ENCODE measurements at regions not wholly inside any gene's neighbourhood (a gene's known extent, or its start where the extent isn't known, plus 50 kb on each side); places are given as distances from the start of the nearest gene placed in this dataset.
A peak's percentile ranks its signal among the peaks of the same experiment; 100 is the strongest.
"Not testable (repeated sequence)": the region's sequence is repeated elsewhere in the genome, so short reads cannot be mapped to it uniquely, and the experiment has no call there.

- no peak for DNase-seq
Observed at GRCh38 chr7:17396692-17397091, 98.2 kb downstream of the AHR start.

GRCh38 chr7:17401791-17402627 lies 103.6 kb downstream of the AHR start:
- DNase-seq, result no peak

GRCh38 chr7:17402628-17403278 lies 104.3 kb downstream of the AHR start:
- DNase-seq, result peak; percentile 7 to 28

GRCh38 chr7:17404006-17404405 lies 105.6 kb downstream of the AHR start:
- no peak for DNase-seq

- DNase-seq, result no peak
Observed at GRCh38 chr7:17405786-17406185, 107.3 kb downstream of the AHR start.

DNA sequence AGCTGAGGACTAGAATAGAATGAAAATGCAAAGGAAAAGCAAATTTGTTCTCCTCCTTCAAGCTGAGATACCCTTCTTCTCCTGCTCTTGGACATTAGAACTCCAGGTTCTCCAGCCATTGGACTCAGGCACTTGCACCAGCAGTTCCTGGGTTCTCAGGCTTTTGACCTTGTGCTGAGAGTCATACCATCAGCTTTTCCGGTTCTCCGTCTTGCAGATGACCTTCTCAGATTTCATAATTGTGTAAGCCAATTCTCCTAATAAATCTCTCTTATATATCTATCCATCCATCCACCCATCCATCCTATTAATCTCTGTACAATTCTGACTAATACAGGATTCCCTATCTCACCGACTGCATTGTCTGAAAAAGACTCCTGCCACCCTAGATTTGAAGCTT lies 108.3 kb downstream of the AHR start:
- no peak for DNase-seq

DNA sequence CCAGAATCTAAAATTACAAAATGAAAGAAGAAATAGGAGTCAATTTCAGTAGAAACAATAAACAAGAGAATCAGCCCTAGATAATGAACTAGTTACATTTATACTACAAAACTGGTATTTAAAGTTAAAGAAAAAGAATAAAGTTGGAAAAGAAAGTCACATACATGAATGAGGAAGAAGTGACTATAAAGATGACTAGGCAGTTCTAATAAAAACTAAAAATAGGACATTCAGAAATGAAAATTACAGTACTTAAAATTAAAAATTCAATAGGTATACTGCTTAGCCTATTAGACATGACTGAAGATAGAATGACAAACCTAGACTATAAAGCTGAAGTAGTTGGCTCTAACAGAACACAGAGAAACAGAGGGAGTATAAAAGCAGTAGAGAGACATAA lies 108.8 kb downstream of the AHR start:
- DNase-seq, result no peak

DNA sequence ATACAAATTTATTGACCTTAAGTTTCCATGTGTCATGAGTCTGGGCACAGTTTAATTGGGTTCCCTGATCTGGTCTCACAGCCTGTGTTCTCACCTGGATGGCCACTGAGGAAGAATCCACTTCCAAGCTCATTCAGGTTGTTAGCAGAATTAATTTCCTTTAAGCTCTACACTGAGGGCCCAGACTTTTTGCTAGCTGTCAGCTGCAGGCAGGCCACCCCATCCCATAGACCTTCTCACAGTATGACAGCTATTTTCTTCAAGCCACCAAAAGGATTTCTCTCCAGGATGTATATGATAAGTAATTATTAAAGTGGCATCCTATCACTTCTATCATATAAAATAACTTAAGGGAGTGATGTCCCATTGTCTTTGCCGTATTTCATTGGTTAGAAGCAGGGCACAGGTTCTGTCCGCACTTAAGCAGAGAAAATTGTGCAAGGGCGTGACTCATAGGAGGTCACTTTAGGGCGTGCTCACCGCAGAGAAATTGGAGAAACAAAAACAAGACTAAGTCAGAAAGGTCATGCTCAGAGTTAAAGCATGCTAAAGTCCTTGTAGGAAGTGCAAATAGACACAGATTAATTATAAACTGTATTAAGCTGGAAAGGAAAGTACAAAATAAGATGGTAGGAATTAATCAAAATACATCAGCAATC lies 109.9 kb downstream of the AHR start:
- DNase-seq, result no peak

- no peak for DNase-seq
Observed at GRCh38 chr7:17408904-17409290, 110.4 kb downstream of the AHR start.

DNA sequence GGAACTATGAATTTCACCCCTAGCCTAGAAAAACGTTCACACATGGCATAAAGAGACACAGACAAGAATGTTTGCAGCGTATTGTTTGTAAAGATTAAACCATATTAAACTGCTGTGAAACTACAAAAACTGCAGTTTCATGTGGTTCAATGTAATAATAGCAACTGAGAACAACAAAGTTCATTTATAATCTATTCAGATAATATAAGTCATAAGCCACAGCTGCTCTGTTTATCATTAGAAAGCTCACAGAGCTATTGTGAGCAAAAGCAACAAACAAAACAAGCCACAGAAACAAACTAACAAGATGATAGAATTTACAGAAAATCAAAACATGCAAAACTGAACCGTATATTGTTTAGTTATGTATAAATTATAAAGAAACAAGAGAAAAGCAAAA lies 113.5 kb downstream of the AHR start:
- no peak for DNase-seq

- DNase-seq, result no peak
Observed at GRCh38 chr7:17412883-17413282, 114.4 kb downstream of the AHR start.

DNA sequence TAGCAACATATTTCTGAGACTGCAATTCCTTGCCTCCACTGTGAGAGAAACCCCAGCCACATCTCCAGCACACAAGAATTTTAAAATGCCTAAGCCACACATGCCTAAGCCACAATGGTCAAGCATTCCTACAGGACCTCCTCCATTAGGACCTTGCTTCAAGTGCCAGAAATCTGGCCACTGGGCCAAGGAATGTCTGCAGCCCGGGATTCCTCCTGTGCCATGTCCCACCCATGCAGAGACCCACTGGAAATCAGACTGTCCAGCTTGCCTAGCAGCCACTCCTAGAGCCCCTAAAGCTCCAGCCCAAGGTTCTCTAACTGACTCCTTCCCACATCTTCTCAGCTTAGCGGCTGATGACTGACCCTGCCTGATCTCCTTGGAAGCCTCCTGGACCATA lies 117.5 kb downstream of the AHR start:
- no peak for DNase-seq

- DNase-seq, result not testable (repeated sequence)
Observed at GRCh38 chr7:17420308-17421015, 122.0 kb downstream of the AHR start.

GRCh38 chr7:17421941-17422340 lies 123.5 kb downstream of the AHR start:
- no peak for DNase-seq

GRCh38 chr7:17422966-17423365 lies 124.5 kb downstream of the AHR start:
- no peak for DNase-seq

DNA sequence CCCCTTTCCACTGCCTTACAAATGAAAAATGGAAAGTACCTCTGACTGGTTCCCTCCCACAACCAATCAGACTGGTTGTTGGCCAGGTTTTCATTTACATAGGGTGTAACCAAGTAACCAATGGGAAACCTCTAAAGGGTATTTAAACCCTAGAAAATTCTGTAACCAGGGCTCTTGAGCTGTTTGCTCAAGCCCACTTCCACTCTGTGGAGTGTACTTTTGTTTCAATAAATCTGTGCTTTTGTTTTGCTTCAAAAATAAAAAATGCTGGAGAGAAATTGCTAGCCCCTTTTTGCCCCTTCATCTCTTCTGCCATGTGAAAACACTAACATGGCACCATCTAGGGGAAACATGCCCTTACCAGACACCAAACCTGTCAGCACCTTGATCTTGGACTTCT lies 129.5 kb downstream of the AHR start:
- DNase-seq, result no peak

GRCh38 chr7:17429579-17429978 lies 131.1 kb downstream of the AHR start:
- no peak for DNase-seq

DNA sequence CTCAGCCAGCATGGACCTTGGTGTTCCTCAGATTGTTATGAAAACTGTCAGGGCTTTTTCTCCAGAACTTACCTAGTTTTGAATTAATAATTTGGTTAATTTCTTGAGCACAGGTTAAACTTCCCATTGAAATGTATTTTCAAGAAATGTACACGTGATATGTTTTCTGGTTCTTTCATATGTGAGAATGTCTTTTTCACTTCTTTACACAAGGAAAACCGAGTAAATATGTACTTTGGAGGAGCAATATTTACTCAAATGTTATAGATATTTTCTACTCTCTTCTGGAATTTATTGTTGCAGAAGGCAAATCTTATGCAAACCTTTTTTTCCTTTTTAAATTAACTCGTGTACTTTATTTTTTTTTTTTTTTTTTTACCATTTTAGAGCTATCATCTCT lies 134.3 kb downstream of the AHR start:
- DNase-seq, result no peak

DNA sequence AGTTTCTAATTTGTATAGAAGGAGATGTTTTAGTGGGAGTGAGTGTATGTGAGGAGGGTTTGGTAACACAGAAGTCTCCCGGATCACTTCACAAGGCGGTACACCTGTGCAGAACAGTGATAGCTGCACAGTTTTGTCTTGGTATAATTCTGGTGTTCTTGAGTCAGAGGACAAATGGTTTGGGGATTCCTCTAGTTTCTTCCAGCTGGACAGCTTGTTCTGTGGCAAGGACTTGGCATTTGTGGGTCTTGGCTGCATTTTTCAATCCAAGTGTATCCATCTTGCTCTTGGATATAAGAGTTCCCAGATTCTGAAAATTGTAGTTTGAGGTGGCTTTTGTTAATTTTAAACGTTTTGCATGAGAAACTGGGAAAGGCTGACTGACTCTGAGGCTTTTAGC lies 135.7 kb downstream of the AHR start:
- no peak for DNase-seq

GRCh38 chr7:17434841-17435692 lies 136.6 kb downstream of the AHR start:
- no peak for DNase-seq

DNA sequence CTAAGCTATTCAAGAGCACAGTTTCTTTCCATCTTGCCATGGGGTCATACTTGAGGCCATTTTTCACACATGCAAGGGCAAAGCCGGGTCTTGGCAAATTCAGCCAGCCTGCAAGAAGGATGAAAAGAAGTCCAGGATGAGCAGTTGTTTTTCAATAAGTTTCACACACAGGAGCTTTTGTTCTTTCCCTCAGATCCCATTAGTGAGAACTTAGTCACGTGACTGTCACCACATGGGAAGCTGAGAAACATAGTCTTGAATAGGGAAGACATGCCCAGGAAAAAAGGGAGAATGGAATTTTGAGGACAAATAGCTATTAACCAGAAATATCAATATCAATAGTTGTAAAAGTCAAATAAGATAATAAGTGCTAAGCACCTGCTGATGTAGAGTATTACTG lies 137.7 kb downstream of the AHR start:
- no peak for DNase-seq

- DNase-seq, result no peak
Observed at GRCh38 chr7:17437586-17437985, 139.1 kb downstream of the AHR start.

All from stimulated activated CD4-positive, alpha-beta T cell treated with anti-CD3 and anti-CD28 coated beads, Interleukin-2, amount 100 ng/mL, for 48 hours (primary cell).